WTC11 (cell line): ENCODE measurements at regions not wholly inside any gene's neighbourhood (a gene's known extent, or its start where the extent isn't known, plus 50 kb on each side); places are given as distances from the start of the nearest gene placed in this dataset.

Source experiments
- ATAC-seq: fragments of 200-7000 bp; cut with Tn5 transposase; 2 replicates; pipeline ENCODE4 v1.10.0; 2021; ENCODE audit warnings: mild to moderate bottlenecking, moderate library complexity
- CTCF ChIA-PET: fragments of 300-600 bp; sonication (Branson Sonifier 250); formaldehyde crosslinking; loops from one replicate; lab custom pipeline; 2021; ENCODE audit warnings: antibody characterized with exemption; lab: Charles Lee
- POLR2A ChIA-PET: fragments of 350-600 bp; sonication (Branson Sonifier 250); formaldehyde crosslinking; loops from one replicate; lab custom pipeline; 2021; ENCODE audit warnings: antibody characterized with exemption; lab: Charles Lee
- DNase-seq: peaks from one replicate; pipeline ENCODE4 v3.0.0; 2021; ENCODE audit warnings: low spot score
- H3K27ac Mint-ChIP-seq: 2 replicates; pipeline ENCODE4 v1.8.0; 2021; ENCODE audit warnings: mixed read lengths
- H3K27me3 Mint-ChIP-seq: 2 replicates; pipeline ENCODE4 v1.8.0; 2021; ENCODE audit warnings: low read depth, mild to moderate bottlenecking, moderate library complexity, mixed read lengths
- H3K36me3 Mint-ChIP-seq: 2 replicates; pipeline ENCODE4 v1.8.0; 2021; ENCODE audit warnings: mixed read lengths
- H3K4me1 Mint-ChIP-seq: 2 replicates; pipeline ENCODE4 v1.8.0; 2022; ENCODE audit warnings: mixed read lengths
- H3K4me3 Mint-ChIP-seq: 2 replicates; pipeline ENCODE4 v1.8.0; 2021; ENCODE audit warnings: mild to moderate bottlenecking, moderate library complexity, mixed read lengths
- H3K9me3 Mint-ChIP-seq: 2 replicates; pipeline ENCODE4 v1.8.0; 2021; ENCODE audit warnings: mixed read lengths
- ARID4B ChIP-seq: sonication (generic); formaldehyde crosslinking; IDR thresholded peaks from 2 replicates; pipeline ENCODE4 v1.8.0; 2023; ENCODE audit warnings: missing genetic modification reagents, mild to moderate bottlenecking, borderline replicate concordance
- ATF3 ChIP-seq: sonication (generic); formaldehyde crosslinking; conservative IDR thresholded peaks from 2 replicates; pipeline ENCODE4 v1.8.1; 2022; ENCODE audit warnings: mild to moderate bottlenecking, missing genetic modification reagents
- ELF4 ChIP-seq: sonication (generic); formaldehyde crosslinking; IDR thresholded peaks from 2 replicates; pipeline ENCODE4 v1.8.1; 2022; ENCODE audit warnings: low read depth, mild to moderate bottlenecking, moderate library complexity, missing genetic modification reagents
- EMX1 ChIP-seq: fragments of 250-450 bp; sonication (Bioruptor Pico); IDR thresholded peaks from 2 replicates; pipeline ENCODE4 v1.8.0; 2021; ENCODE audit warnings: mild to moderate bottlenecking
- FOXP4 ChIP-seq: sonication (generic); formaldehyde crosslinking; IDR thresholded peaks from 2 replicates; pipeline ENCODE4 v1.8.0; 2022; ENCODE audit warnings: mild to moderate bottlenecking, missing genetic modification reagents
- HMGXB4 ChIP-seq: sonication (generic); formaldehyde crosslinking; IDR thresholded peaks from 2 replicates; pipeline ENCODE4 v1.8.1; 2023; ENCODE audit warnings: mild to moderate bottlenecking, moderate library complexity, missing genetic modification reagents
- JAZF1 ChIP-seq: fragments of 250-450 bp; sonication (Bioruptor Pico); IDR thresholded peaks from 2 replicates; pipeline ENCODE4 v1.9.0; 2021; ENCODE audit warnings: moderate library complexity, mild to moderate bottlenecking, inconsistent platforms
- MLX ChIP-seq: sonication (generic); formaldehyde crosslinking; IDR thresholded peaks from 2 replicates; pipeline ENCODE4 v1.8.1; 2023; ENCODE audit warnings: mild to moderate bottlenecking, missing genetic modification reagents, moderate library complexity
- MXD4 ChIP-seq: fragments of 250-450 bp; sonication (Bioruptor Pico); IDR thresholded peaks from 2 replicates; pipeline ENCODE4 v1.8.0; 2021; ENCODE audit warnings: mild to moderate bottlenecking, moderate library complexity, borderline replicate concordance
- MYBL2 ChIP-seq: sonication (generic); formaldehyde crosslinking; IDR thresholded peaks from 2 replicates; pipeline ENCODE4 v1.8.1; 2023; ENCODE audit warnings: mild to moderate bottlenecking, moderate library complexity, missing genetic modification reagents
- NFATC4 ChIP-seq: fragments of 250-450 bp; sonication (Bioruptor Pico); IDR thresholded peaks from 2 replicates; pipeline ENCODE4 v1.9.0; 2021; ENCODE audit warnings: mild to moderate bottlenecking
- NFYB ChIP-seq: sonication (generic); formaldehyde crosslinking; conservative IDR thresholded peaks from 2 replicates; pipeline ENCODE4 v1.8.0; 2022; ENCODE audit warnings: low read depth, missing genetic modification reagents
- PREB ChIP-seq: sonication (generic); formaldehyde crosslinking; IDR thresholded peaks from 2 replicates; pipeline ENCODE4 v1.8.1; 2022; ENCODE audit warnings: mild to moderate bottlenecking, missing genetic modification reagents, moderate library complexity, borderline replicate concordance
- RELA ChIP-seq: sonication (generic); formaldehyde crosslinking; IDR thresholded peaks from 2 replicates; pipeline ENCODE4 v1.8.1; 2022; ENCODE audit warnings: missing genetic modification reagents, mild to moderate bottlenecking, borderline replicate concordance
- SMAD3 ChIP-seq: sonication (generic); formaldehyde crosslinking; IDR thresholded peaks from 2 replicates; pipeline ENCODE4 v1.8.0; 2022; ENCODE audit warnings: missing genetic modification reagents, mild to moderate bottlenecking, borderline replicate concordance
- TEAD1 ChIP-seq: sonication (generic); formaldehyde crosslinking; IDR thresholded peaks from 2 replicates; pipeline ENCODE4 v1.8.0; 2022; ENCODE audit warnings: mild to moderate bottlenecking, missing genetic modification reagents
- USF2 ChIP-seq: sonication (generic); formaldehyde crosslinking; IDR thresholded peaks from 2 replicates; pipeline ENCODE4 v1.8.1; 2023; ENCODE audit warnings: mild to moderate bottlenecking, missing genetic modification reagents, moderate library complexity
- ZNF121 ChIP-seq: sonication (generic); formaldehyde crosslinking; IDR thresholded peaks from 2 replicates; pipeline ENCODE4 v1.8.0; 2023; ENCODE audit warnings: missing genetic modification reagents
- ZNF138 ChIP-seq: sonication (generic); formaldehyde crosslinking; conservative IDR thresholded peaks from 2 replicates; pipeline ENCODE4 v1.8.1; 2022; ENCODE audit warnings: mild to moderate bottlenecking, moderate library complexity, missing genetic modification reagents
- ZNF425 ChIP-seq: fragments of 250-450 bp; sonication (Bioruptor Pico); conservative IDR thresholded peaks from 2 replicates; pipeline ENCODE4 v1.9.0; 2021; ENCODE audit warnings: mild to moderate bottlenecking
- ZSCAN18 ChIP-seq: fragments of 250-450 bp; sonication (Bioruptor Pico); IDR thresholded peaks from 2 replicates; pipeline ENCODE4 v2.1.2; 2022; ENCODE audit warnings: mild to moderate bottlenecking, moderate library complexity

GRCh38 chr1:170357750-170358149 lies 174.2 kb upstream of the GORAB start:
- Mint-ChIP-seq H3K9me3 (peaks cover 10% of the 10 kb centered on the region), H3K4me3 (no peak overlapping the region), H3K4me1 (no peaks in the 10 kb centered on the region), H3K36me3 (no peaks in the 10 kb centered on the region), H3K27me3 (no peaks in the 10 kb centered on the region; the same call in 1 of the 2 replicates), H3K27ac (no peak overlapping the region)
- ATAC-seq, result no peak
- ChIA-PET CTCF (no interaction called here), POLR2A (no interaction called here)
- TF ChIP-seq MXD4 (CRISPR knock-in tag), result no peak
- TF ChIP-seq NFYB, result no peak
- no peak for TF ChIP-seq MLX (CRISPR knock-in tag)
- no peak for TF ChIP-seq ARID4B (CRISPR knock-in tag)
- no peak for TF ChIP-seq RELA
- no peak for TF ChIP-seq HMGXB4 (CRISPR knock-in tag)
- no peak for TF ChIP-seq ATF3 (CRISPR knock-in tag)
- TF ChIP-seq EMX1, result no peak
- DNase-seq, result no peak

- H3K4me3 Mint-ChIP-seq, result no peak overlapping the region
- H3K27me3 Mint-ChIP-seq, result no peaks in the 10 kb centered on the region; the same call in 1 of the 2 replicates
- peaks cover 14% of the 10 kb centered on the region for H3K9me3 Mint-ChIP-seq
- ATAC-seq, result no peak
- no peak for DNase-seq
- ChIA-PET POLR2A (no interaction called here), CTCF (no interaction called here)
- H3K27ac Mint-ChIP-seq, result no peak overlapping the region
- no peaks in the 10 kb centered on the region for H3K36me3 Mint-ChIP-seq
- no peaks in the 10 kb centered on the region for H3K4me1 Mint-ChIP-seq
- no peak for TF ChIP-seq TEAD1 (CRISPR knock-in tag)
- TF ChIP-seq ELF4 (CRISPR knock-in tag), result no peak
- TF ChIP-seq NFATC4 (CRISPR knock-in tag), result no peak
- TF ChIP-seq ZSCAN18 (CRISPR knock-in tag), result no peak
- TF ChIP-seq ZNF121 (CRISPR knock-in tag), result no peak
- no peak for TF ChIP-seq SMAD3 (CRISPR knock-in tag)
- TF ChIP-seq PREB (CRISPR knock-in tag), result no peak
- no peak for TF ChIP-seq FOXP4 (CRISPR knock-in tag)
- no peak for TF ChIP-seq ZNF425 (CRISPR knock-in tag)
- no peak for TF ChIP-seq USF2 (CRISPR knock-in tag)
- no peak for TF ChIP-seq ZNF138 (CRISPR knock-in tag)
- no peak for TF ChIP-seq JAZF1 (CRISPR knock-in tag)
- TF ChIP-seq MYBL2, result no peak
These were observed 171.4 kb upstream of the GORAB start for GRCh38 chr1:170360601-170361000.
